ENCODE measurements at regions not wholly inside any gene's neighbourhood (a gene's known extent, or its start where the extent isn't known, plus 50 kb on each side); places are given as distances from the start of the nearest gene placed in this dataset.

DNA sequence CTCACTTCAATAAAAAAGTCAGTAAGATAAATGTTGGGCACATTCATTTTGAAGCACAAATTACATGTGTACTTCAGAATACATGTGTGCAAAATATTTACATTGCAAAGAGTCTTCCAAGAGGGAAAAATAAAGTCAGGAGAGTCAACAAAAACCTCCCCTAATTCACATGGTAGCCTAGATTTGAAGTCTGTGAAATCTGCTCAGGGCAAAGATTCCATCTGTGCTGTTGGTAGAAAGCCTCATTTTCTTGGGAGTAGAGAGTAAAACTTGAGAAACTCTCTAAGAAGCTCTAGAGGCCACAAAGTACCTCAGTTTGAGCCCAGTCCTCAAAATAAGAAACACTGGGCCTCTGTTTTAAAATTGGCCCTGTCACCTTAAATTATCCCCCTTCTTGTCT lies 303.4 kb downstream of the RAB28 start:
- no peak for DNase-seq

DNA sequence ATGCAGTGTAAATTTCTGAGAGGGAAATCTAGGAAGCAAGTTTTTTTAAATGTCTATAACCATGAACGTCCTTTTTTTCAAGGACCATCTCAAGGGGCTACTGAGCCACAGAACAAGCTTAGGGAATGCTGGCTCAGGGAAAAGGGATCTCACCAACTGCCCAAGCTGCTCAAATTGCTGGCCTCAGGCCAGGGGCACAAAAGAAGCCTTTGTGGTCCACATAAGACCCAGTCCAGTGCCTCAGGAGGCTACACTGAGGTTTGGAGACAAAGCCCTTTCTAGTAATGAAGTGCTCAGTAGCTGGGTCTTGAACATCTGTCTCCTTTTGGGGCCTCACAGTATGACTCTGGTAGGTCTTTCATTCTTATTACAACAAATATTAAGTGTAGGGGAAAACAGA lies 305.5 kb downstream of the RAB28 start:
- no peak for DNase-seq

DNA sequence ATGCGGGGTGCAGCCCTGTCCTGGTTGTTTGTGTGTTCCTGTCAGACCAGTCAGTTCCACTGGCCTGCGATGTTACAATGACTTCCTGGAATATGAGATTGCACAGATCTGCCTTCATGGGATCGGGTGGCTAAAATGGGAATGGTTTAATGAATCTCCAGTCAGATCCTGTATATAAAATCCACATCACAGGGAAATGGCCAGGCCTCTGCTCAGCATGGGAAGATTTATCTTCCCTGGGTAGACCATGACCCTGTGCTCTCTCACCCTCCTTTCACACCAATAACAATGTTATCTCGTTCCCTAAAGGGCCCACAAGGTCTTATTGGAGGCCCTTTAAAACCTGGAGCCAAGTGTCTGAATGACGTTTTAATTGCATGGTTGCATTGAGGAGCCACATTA lies 307.4 kb downstream of the RAB28 start:
- no peak for DNase-seq

DNA sequence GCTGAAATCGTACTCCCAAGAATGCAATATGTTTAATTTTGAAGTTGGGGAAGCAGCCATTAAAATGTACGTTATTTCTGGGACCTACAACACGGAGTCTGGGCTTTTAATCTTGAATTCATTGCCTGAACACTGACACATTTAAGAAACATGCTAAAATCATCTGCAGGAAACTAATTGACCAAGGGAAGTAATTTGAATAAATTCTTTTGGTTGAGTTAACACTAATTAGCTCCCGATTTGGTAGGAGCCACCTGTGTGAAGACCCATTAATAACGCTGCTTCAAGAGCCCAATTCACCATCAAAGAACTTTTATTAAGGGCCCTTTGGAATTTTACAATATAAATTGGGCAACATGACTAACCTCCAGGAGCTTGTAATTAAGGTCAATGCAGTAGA lies 309.2 kb downstream of the RAB28 start:
- no peak for DNase-seq

DNA sequence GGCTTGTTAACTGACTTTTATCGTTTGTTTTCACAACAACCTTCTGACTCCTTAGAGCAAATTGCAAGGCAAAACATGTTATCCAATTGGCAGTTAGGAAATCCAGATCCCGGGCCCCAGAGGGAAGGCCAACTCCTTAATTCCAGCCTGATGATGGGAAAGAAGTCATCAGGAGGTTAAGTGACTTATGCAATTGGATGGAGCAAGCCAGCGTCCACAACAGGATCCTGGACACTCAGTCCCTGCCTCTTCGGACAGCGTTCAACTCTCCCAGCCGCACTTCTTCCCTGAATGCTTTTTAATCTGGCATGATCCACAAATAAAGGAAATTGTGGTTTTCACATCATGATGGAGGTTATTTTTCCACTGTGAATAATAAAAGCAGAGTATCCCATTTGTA lies 310.1 kb downstream of the RAB28 start:
- DNase-seq = no peak

DNA sequence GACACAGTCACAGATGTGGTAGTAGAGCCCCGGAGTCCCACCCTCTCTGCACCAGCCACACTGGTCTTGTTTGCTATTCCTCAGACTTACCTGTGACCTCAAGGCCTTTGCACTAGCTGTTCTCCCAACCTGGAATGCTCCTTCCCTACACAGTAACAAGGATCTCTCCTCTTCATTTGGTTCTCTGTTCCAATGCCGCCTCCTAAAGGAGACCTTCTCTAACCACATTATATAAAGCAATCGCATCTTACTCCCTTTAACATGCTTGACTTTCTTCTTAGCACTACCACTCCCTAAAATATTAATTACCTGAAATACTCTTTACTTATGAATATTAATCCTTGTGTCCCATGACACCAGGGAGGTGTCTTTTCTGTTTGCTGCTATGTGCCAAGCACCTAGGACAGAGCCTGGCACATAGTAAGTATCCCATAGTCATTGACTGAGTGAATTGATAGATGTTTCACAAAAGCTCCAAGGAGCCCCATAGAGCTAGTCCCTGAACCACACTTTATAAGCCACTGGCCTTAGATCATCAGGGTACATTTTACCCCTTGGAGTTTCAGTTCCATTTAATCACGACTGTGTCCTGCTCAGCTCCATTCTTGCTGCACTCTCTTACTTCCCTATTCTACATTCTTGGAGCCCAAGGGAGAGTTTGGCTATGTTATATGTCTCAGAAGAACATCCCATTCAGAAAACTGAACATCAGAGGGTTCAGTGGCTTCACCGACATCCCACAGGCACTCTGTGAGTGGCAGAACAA lies 312.7 kb downstream of the RAB28 start:
- DNase-seq = no peak

DNA sequence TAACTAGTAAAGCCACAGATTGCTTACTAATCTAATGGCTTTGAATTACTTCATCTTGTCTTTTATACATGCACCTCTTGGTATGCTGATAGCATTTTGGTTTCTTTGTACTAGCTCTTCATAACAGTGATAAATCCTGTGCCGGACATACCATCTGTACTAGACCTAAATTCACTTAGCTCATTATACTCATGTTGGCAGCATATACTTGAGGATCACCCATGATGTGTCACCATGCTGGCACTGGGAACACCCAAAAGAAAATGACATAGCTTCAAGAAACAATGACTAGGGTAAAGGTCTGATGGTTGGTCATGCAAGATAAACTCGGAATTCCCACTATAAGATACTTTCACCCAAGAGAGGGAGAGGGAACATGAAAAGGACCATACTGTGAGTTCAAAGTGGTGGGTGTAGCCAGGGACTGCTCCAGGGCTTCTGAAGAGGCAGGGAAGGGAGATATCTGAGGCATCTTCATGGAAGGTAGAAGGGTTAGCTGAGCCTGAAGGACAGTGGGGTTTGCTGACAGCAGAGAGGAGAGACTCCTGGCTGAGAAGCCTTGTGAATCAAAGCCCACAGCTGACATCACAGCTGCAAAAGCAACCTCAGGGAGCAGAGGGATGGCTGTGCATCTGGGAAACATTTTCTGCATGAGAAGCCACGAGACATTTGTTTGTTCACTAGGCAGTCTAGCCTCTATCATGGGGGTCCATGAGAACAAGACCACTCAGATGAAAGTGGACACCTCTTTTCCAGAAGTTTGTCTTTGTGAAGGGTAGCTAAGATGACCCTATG lies 314.2 kb downstream of the RAB28 start:
- DNase-seq = no peak

DNA sequence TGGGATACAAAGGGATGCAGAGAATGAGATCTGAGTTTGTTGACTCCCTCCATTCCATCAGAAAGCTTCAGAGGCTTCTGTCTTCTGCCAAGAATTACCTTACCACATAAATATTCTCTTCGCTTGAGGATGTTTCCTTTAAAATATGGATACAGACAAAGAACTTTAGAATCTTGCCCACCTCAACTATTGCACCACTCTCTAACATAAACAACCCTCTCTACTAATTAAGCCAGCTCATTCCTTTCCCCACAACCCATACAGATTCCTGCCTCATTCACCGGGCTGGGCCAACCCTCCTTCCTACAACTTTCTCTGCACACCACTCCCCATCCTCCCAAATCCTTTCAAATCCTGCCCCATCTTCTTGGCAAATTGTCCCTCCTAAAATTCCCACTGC lies 315.8 kb downstream of the RAB28 start:
- DNase-seq = no peak

DNA sequence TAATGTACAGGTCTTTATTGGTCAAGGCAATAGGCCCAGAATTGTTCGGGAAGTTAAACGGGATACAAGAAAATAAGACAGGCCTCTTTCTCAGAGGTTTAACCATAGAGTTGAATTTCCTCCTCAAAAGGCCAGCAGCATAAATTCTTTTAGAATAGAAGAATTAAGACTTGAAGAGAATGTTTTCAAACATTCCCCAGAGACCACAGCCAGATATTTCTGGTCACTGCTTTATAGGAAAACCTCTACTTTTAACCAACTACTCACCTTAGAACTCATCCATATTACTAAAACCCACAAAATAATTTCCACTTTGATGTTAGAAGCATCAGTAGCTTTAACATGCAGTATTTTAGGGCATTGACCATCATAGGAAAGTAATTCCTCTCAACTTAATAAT lies 317.9 kb downstream of the RAB28 start:
- DNase-seq = no peak

DNA sequence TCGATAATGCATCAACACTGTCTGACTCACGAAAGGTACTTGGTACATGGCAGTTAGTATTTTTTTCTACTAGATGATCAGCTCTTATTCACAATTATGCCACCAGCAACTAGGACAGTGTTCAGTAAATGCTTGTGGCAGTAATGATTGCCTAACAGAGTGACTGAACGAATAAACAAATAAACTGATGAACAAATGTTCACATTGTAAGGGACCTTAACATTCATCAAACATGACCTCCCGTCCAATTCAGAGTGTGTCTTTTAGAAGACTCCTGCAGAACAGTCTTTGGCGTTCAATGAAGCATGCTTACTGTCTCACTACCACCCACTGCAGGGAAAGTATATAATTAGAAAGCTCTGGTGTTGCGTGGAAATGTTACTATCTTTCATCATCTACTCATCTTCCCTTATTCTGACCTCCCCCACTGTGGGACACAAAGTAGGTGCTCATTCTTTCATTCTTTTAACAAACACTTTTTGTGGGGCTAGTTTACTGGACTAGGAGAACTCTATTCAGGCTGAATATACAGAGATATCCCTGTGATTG lies 319.3 kb downstream of the RAB28 start:
- no peak for DNase-seq

DNA sequence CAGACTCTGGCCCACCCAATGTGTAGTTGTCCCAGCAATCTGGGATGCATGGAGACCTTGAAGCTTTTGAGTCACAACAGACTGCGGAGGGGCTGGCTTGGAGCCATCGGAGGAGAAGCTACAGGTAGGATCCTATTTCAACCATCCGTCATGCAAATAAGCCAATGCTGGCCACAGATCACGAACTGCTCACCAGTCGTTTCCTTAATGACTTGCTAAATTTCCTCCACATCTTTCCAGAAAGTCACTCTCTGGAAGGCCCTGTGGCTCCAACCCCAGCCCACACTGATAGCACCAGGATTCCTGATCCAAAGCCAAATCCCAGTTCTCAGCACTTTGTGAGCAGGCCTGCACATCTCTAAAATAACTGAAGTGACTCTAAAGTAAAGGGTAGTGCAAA lies 321.3 kb downstream of the RAB28 start:
- DNase-seq = no peak

DNA sequence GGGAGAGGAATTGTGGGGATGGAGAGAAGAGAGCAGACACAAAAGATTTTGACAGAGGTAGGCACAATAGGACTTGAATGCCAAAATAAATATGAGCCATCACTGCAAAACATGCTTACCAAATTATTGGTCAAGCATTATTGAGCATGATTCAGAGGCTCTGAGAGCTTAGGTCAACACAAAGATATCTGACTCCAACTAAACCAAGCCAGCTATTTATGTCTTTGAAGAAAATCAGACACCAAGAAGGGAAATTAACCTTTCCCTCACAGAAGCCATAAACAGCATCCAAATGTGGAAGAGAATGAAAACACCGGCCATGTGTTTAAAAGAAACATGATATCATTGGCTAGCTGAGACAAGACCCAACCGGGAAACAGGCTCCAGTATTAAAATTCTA lies 323.2 kb downstream of the RAB28 start:
- DNase-seq = no peak

DNA sequence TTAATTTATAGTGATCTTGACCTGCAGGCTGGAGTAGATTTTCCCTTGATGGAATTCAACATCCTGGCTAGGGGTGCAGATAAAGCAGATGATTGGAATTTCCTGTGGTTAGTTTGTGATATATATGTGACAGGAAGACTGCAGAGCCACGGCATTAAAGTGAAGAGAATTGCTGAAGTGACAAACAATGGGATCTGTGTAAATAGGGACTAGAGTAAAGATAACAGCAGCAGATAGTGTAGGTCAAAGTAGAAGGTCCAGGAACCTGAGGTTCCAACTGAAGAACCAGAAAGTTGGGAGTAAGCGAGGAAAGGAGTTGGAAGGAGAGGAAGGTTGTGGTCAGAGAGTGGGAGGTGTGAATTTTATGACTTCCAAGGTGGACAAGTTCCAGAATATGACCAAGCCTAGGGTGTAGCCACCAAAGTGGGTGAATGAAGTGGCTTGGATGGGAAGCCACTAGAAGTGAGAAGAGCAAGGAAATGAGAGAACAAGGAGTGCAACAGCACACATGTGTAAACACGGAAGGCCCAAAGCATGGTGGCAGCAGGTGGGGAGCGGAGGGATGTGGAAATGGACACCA lies 325.0 kb downstream of the RAB28 start:
- DNase-seq = no peak

DNA sequence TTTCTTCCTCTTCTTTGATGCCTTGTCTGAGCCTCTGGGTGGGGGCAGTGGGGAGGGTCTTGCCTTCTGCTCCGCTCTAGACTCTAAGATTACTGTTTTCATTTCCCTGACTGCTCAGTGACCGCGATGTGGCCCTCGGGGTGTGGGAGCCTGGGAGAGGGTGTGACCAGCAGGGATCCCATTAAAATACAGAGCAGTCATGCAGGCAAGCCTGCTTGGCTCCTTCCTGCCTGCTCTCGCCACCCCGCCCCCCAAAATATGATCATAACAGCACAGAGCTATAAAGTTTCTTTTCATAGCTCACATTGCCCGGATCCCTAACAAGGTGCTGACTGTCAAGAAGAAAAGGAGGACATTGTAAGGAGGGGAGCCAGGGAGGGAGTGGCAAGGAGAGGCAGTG lies 332.9 kb downstream of the RAB28 start:
- no peak for DNase-seq

DNA sequence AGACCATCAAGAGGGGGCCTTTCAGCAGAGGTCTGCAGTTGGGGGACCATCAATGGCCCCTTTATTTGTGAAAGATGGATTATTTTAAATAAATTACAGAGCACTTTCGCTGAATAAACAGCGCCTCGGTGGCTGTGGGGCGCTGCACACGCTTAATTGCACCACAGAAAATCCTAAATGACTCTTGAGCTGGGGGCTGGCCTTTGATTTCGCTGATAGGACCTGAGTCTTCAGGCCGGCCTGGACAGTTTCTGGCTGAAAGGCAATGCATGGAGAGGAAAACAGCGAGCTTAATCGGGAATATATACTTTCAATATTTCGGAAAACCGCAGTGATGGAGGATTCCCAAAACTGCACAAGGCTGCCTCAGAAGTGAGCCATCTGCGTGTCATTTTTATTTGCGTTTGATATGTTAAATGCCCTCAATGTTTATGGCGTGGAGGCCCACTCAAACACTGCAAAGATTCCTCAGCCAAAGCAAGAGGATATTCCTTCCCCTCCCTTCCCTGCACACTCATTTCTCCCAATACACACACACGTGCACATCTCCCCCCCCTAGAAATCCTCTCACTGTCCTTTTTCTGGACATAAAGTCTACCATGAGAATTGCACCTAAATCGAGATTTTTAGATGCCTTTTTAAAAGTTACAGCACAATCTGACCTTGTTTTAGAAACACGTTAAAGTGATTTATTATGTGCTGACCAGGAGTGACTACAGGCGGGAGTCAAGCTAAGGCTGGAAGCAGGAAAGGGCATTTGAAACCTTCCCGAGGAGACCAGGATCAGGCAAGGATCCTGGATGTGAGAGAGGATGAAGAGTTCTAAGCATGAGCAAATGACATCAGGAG lies 340.7 kb downstream of the RAB28 start:
- DNase-seq = no peak

DNA sequence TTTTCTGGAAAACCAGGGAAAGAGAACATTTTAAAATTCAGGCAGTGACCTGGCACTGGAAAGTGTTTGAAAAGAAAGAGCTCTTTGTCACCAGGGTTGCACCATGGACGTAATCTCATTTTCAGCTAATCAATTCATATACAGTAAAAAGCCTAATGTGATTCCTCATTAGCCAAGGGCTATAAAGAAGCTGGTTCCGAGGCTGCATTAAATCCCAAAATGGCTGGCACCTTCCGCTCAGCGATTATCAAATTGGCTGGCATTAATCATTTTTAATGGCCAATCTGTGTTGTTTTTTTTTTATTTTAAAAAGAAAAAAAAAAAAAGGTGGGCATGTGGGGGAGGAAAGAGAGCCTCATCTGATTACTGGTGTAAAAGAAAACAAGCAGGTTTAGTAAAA lies 341.4 kb downstream of the RAB28 start:
- DNase-seq = no peak

DNA sequence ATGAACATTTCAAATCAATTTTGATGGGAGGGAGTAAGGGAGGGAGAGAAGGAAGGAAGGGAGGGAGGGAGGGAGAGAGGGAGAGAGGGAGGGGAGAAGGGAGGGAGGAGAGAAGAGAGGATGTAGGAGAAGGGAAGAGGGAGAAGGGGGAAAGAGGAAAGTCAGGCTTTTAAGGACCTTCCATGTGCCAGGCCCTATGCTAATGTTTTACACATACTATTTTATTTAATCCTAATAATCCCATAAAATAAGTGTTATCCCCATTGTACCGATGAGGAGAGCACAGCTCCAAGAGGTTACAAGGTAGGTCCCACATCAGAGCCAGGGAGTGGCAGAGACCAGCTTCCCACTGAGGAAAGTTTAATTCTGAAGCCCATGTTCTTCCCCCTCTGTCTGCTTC lies 341.9 kb downstream of the RAB28 start:
- no peak for DNase-seq

DNA sequence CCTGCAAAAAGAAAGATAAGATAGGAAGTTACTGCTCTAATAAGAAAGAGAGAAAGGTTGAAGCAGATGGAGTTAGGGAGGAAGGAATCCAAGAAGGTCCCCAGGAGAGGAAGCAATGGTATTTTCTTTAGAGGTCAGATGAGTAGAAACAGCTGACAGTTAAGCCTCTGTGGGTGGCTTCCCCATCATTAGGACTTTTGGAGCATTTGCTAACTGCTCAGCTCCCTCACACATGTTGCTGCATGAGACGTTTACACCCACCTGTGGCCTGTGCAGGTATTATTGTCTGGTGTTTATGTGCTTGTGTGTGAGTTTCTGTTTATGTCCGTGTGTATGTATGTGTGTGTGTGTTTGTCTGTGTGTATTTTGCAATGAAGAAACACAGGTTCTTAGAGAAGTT lies 346.8 kb downstream of the RAB28 start:
- no peak for DNase-seq

DNA sequence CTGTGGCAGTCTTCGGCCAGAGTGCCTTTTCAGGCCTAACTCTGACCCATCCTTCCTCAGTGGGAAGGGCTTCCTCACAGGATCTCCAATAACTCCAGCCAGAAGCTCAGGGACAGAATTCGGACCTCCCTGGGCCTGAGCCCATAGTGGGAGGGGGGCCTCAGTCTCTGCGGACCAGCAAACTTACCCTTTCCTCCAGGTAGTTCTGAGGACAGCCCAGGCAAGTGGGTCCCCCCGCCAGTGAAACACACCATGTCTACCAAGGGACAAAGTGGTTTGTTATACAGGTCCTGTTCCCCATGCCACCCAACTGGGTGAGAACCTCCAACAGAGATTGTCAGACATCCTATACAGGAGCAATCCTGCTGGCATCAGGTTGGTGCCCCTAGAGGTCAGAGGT lies 350.4 kb downstream of the RAB28 start:
- no peak for DNase-seq

DNA sequence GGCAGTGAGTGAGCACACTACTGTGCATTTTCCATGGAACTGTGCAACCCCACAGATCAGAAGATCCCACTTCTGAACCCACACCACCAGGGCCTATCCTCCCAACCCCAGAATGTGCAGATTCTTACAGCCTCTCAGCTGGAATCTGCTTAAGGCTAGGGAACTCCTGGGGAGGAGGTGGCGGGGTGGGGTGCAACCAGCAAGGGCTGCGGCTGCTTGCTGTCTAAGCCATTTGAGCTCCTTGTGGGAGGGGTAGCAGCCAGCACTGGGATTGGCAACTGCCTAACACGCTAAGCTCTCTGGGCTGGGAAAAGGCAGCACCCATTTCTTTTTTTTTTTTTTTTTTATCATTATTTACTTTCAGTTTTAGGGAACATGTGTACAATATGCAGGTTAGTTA lies 353.3 kb downstream of the RAB28 start:
- no peak for DNase-seq

DNA sequence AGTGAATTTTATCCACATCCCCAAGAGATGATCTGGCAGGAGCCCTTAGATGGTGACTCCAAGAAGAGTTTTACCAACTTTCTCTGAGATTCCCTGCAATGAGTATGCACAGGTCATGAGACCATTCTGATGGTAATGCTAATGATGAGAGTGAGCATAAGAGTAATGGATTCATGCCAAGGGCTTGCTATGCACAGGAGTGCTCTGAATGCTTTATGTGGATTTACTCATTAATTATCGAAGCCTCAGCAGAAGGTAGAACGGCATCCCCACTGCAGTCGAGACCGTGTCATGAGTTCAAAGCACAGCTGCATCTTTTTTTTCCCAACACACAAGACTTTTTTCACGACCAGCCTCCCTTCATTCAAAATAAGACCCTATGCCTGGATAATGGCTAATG lies 355.0 kb downstream of the RAB28 start:
- DNase-seq = no peak

DNA sequence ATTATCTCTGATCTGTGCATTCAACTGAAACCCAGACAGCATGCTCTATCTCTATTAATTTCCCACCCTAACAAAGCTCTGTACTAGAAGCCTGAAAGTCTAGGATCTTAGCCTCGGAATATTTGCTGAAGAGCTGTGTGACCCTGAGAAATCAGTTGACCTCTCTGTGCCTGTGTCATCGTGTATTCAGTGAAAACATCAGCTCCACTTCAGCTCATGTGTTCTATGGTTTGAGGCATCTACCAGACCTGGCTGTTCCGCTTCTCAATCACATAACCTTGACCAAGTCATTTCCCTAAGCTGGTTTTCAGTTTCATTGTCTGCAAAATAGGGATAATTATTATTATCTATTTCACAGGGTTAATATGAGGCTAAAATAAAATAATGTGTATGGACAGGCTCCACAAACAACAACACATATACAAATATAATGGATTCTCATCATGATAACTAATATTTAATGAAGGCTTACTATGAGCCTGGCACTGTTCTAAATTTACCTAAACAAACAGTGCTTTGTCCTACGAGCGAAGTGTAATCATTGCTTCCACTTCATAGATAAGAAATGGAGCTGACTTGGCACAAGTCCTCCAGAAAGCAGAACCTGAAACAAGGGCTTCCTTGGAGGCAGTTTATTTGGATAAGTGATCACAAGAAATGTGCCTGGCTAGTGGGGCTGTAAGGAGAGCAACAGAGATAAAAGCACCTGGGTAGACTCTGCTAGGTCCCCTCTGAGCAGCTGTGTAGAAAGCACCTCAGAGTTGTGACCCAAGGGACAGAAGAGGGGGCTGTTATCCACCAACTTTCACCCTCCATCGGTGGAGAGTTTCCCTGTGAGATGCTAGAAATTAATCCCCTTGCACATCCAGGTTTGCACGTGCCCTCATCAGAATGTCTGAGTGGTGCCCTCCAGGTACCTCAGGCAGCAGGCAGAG lies 356.9 kb downstream of the RAB28 start:
- DNase-seq = no peak

Measured in inflammatory macrophage (primary cell).